Endothelial cell of umbilical vein (primary cell): ENCODE measurements at regions not wholly inside any gene's neighbourhood (a gene's known extent, or its start where the extent isn't known, plus 50 kb on each side); places are given as distances from the start of the nearest gene placed in this dataset.

ENCODE experiments used
- BruUV-seq: library from RNA; stranded (reverse); fragments of 400-500 nt; replicated peaks from 2 replicates; lab custom pipeline; 2021; lab: Mats Ljungman, UMichigan
- CTCF ChIA-PET: fragments of 300-600, 350-600 bp; sonication (Branson Sonifier 250); formaldehyde crosslinking; loops from one replicate; lab custom pipeline; 2021; ENCODE audit warnings: antibody characterized with exemption, inconsistent platforms; lab: Charles Lee
- POLR2A ChIA-PET: fragments of 300-600, 350-600 bp; sonication (Branson Sonifier 250); formaldehyde crosslinking; loops from one replicate; lab custom pipeline; 2021; ENCODE audit warnings: antibody characterized with exemption, inconsistent platforms; lab: Charles Lee
- DNase-seq: peaks from one replicate; pipeline ENCODE4 v3.0.0-alpha.2; 2011; ENCODE audit warnings: low read depth, low spot score
- FAIRE-seq: peaks from 2 replicates; lab custom pipeline; 2011; peaks lifted over from hg19 to GRCh38; lab: Jason Lieb, UNC
- H2AFZ ChIP-seq: 2 replicates; pipeline ENCODE4 v1.6.0; 2012; ENCODE audit warnings: low read depth, low read length, control low read depth, inconsistent platforms
- H3K27ac ChIP-seq: 2 replicates; pipeline ENCODE4 v1.5.1; 2011; ENCODE audit warnings: low read depth, mild to moderate bottlenecking, control low read depth, low read length, moderate library complexity; ENCODE audit not compliant: insufficient read depth
- H3K27me3 ChIP-seq, 2 experiments: 2 replicates each; pipeline versions ENCODE4 v1.6.0 to v1.6.1; 2011; ENCODE audit warnings: low read length in 2 of 2, mixed read lengths in 1 of 2; ENCODE audit not compliant: control insufficient read depth in 2 of 2, insufficient read depth in 2 of 2
- H3K36me3 ChIP-seq, 2 experiments: 2 replicates in 1 of 2; 3 replicates in 1 of 2; pipeline ENCODE4 v1.5.1; 2011; ENCODE audit warnings: low read length in 2 of 2, mild to moderate bottlenecking in 1 of 2, moderate library complexity in 1 of 2; ENCODE audit not compliant: control insufficient read depth in 2 of 2, insufficient read depth in 2 of 2; ENCODE audit errors: extremely low read depth in 1 of 2
- H3K4me1 ChIP-seq: 3 replicates; pipeline ENCODE4 v1.5.1; 2011; ENCODE audit warnings: mild to moderate bottlenecking, low read length; ENCODE audit not compliant: control insufficient read depth, insufficient read depth; ENCODE audit errors: extremely low read depth
- H3K4me2 ChIP-seq: 2 replicates; pipeline ENCODE4 v1.6.1; 2011; ENCODE audit warnings: low read length, control low read depth, mixed read lengths; ENCODE audit not compliant: insufficient read depth
- H3K4me3 ChIP-seq, 3 experiments: fragments of 200-600 bp in 1 of 3; sonication (generic), shearing (Covaris generic) in 1 of 3; replicated peaks in 1 of 3; 2 replicates each; pipeline ENCODE4 v1.5.1; 2011 to 2016; ENCODE audit warnings: control low read depth in 3 of 3, low read length in 3 of 3, mild to moderate bottlenecking in 2 of 3, inconsistent platforms in 1 of 3, low read depth in 1 of 3, moderate library complexity in 1 of 3; ENCODE audit not compliant: insufficient read depth in 1 of 3
- H3K79me2 ChIP-seq: 2 replicates; pipeline ENCODE4 v1.6.0; 2012; ENCODE audit warnings: low read length, inconsistent platforms; ENCODE audit not compliant: control insufficient read depth, insufficient read depth
- H3K9ac ChIP-seq: replicated peaks from 2 replicates; pipeline ENCODE3; 2011; ENCODE audit warnings: low read length, control low read depth; ENCODE audit not compliant: insufficient read depth; ENCODE audit errors: extremely low read depth
- H3K9me1 ChIP-seq: replicated peaks from 3 replicates; pipeline ENCODE4 v1.6.0; 2011; ENCODE audit warnings: mild to moderate bottlenecking, low read length; ENCODE audit not compliant: control insufficient read depth, insufficient read depth; ENCODE audit errors: extremely low read depth
- H3K9me3 ChIP-seq: replicated peaks from 2 replicates; pipeline ENCODE4 v1.5.1; 2012; ENCODE audit warnings: low read length, inconsistent platforms; ENCODE audit not compliant: control insufficient read depth, insufficient read depth
- H4K20me1 ChIP-seq: replicated peaks from 2 replicates; pipeline ENCODE3; 2011; ENCODE audit warnings: mild to moderate bottlenecking, low read length; ENCODE audit not compliant: control insufficient read depth, insufficient read depth; ENCODE audit errors: extremely low read depth
- EZH2 ChIP-seq: IDR thresholded peaks from 2 replicates; pipeline ENCODE4 v1.6.1; 2012; ENCODE audit warnings: borderline replicate concordance, low read depth, mild to moderate bottlenecking, moderate library complexity, low read length, inconsistent platforms; ENCODE audit not compliant: severe bottlenecking
- FOS ChIP-seq: IDR thresholded peaks from 2 replicates; pipeline ENCODE4 v1.6.1; 2011; ENCODE audit warnings: mild to moderate bottlenecking, low read length, moderate library complexity, borderline replicate concordance; ENCODE audit not compliant: insufficient read depth
- GATA2 ChIP-seq: IDR thresholded peaks from 2 replicates; pipeline ENCODE4 v1.7.0; 2011; ENCODE audit warnings: low read depth, mild to moderate bottlenecking, moderate library complexity, mixed read lengths, low read length; ENCODE audit not compliant: insufficient read length, insufficient read depth
- JUN ChIP-seq: IDR thresholded peaks from 2 replicates; pipeline ENCODE4 v1.6.1; 2011; ENCODE audit warnings: borderline replicate concordance, low read depth; ENCODE audit not compliant: insufficient read length, insufficient read depth
- MYC ChIP-seq: IDR thresholded peaks from one replicate; pipeline ENCODE4 v1.6.1; 2011; ENCODE audit warnings: mild to moderate bottlenecking, low read depth, low read length
- POLR2A ChIP-seq: IDR thresholded peaks from 2 replicates; pipeline ENCODE4 v1.6.1; 2012; ENCODE audit warnings: low read depth, mild to moderate bottlenecking, control low read depth, low read length
- POLR2AphosphoS5 ChIP-seq: IDR thresholded peaks from 2 replicates; pipeline ENCODE4 v1.6.1; 2012; ENCODE audit warnings: low read depth, mild to moderate bottlenecking, control low read depth, low read length, moderate library complexity; ENCODE audit not compliant: insufficient read depth
- dilution Hi-C: fragments of 300-500 bp; cut with MboI; formaldehyde crosslinking; loops from one replicate; pipeline ENCODE4 v1.15.0; 2019; ENCODE audit warnings: low sequenced_read_pairs; ENCODE audit not compliant: extremely low pct_ligation_motif_present
- intact Hi-C: fragments of 100-400 bp; cut with micrococcal nuclease; formaldehyde crosslinking; loops from one replicate; pipeline ENCODE4 v1.10.0; 2022
- TF ChIP-seq, protein P1 (sequence below): IDR thresholded peaks from 2 replicates; pipeline ENCODE4 v1.6.1; 2011; ENCODE audit not compliant: insufficient read depth, insufficient read length
- TF ChIP-seq, protein P2 (sequence below), 2 donors: IDR thresholded peaks; 1 replicate in 1 of 2; 2 replicates in 1 of 2; pipeline ENCODE4 v1.5.1; 2011; ENCODE audit warnings: low read length in 2 of 2, mild to moderate bottlenecking in 2 of 2, moderate library complexity in 2 of 2, control low read depth in 1 of 2, inconsistent platforms in 1 of 2, low read depth in 1 of 2; ENCODE audit not compliant: insufficient read depth in 1 of 2; ENCODE audit errors: extremely low read depth in 1 of 2

DNA sequence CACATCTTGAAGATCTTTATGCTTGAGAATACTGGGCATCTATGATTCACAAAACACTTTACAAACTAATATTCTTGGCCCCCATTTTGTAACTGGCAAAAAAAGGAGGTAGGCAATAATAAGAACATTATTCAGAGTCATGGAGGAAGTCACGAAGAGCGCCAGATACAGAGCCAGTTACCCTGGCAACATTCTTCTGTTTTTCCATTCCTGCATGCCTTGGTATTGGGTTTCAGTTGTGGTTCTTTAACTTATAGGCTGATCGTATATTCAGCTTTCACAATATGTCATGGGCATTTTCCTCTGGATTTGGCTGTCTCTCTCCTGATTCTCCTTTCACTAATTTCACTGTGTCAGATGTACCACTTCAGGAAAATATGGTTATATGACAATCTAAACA, 234.7 kb downstream of the HRH4 start:
- Histone ChIP-seq H4K20me1 (no peaks in the 10 kb centered on the region), H3K4me2 (no peak overlapping the region), H3K4me3 (no peak overlapping the region), H3K27me3 (peaks cover 6 to 14% of the 10 kb centered on the region in 2 experiments), H3K27ac (no peak overlapping the region), H3K36me3 (no peaks in the 10 kb centered on the region), H3K4me1 (no peaks in the 10 kb centered on the region), H3K79me2 (no peaks in the 10 kb centered on the region), H2AFZ (no peak overlapping the region), H3K9me1 (no peaks in the 10 kb centered on the region), H3K9me3 (no peaks in the 10 kb centered on the region), H3K9ac (no peak overlapping the region)
- TF ChIP-seq MYC = no peak
- TF ChIP-seq GATA2 = no peak
- TF ChIP-seq, protein P1, sequence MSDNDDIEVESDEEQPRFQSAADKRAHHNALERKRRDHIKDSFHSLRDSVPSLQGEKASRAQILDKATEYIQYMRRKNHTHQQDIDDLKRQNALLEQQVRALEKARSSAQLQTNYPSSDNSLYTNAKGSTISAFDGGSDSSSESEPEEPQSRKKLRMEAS = no peak
- no peak for TF ChIP-seq EZH2
- DNase-seq (no peak), FAIRE-seq (no peak)
- ChIA-PET POLR2A (no interaction called here), CTCF (no interaction called here)
- no TSS peak for BruUV-seq
- dilution Hi-C loops (no loop called here), intact Hi-C loops (no loop called here)

DNA sequence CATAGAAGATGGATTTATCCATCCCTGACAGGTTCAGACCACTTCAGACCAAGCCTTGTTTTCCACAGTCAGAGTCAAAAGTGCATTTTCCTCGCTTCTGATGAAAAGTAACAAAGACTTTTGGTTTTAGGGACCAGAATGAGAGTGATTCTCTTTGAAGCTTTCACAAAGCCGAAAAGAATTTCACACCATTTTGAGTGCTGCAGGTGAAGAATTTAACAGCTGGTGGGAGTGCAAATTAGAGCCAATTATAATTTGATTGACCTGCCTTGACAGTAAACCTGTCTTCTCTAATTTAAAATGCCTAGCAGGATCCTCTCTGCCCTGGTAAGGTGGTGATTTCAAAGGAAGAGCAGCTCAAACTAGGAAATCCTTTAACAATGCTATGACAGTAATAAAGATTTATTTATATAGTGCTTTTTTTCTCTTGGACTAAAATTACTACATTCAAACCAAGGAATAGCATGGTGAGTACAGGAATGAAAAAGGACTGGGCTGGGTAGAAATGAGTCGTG, 241.6 kb downstream of the HRH4 start:
- Histone ChIP-seq H3K27me3 (peaks cover 12 to 20% of the 10 kb centered on the region in 2 experiments), H2AFZ (no peak overlapping the region), H4K20me1 (no peaks in the 10 kb centered on the region), H3K9ac (no peak overlapping the region), H3K27ac (no peak overlapping the region), H3K79me2 (no peaks in the 10 kb centered on the region), H3K9me1 (no peaks in the 10 kb centered on the region), H3K4me2 (no peak overlapping the region), H3K9me3 (no peaks in the 10 kb centered on the region), H3K36me3 (no peaks in the 10 kb centered on the region), H3K4me1 (no peaks in the 10 kb centered on the region), H3K4me3 (no peak overlapping the region)
- ChIA-PET CTCF (no interaction called here), POLR2A (no interaction called here)
- no peak for TF ChIP-seq EZH2
- TF ChIP-seq POLR2A = no peak
- TF ChIP-seq, protein P2, sequence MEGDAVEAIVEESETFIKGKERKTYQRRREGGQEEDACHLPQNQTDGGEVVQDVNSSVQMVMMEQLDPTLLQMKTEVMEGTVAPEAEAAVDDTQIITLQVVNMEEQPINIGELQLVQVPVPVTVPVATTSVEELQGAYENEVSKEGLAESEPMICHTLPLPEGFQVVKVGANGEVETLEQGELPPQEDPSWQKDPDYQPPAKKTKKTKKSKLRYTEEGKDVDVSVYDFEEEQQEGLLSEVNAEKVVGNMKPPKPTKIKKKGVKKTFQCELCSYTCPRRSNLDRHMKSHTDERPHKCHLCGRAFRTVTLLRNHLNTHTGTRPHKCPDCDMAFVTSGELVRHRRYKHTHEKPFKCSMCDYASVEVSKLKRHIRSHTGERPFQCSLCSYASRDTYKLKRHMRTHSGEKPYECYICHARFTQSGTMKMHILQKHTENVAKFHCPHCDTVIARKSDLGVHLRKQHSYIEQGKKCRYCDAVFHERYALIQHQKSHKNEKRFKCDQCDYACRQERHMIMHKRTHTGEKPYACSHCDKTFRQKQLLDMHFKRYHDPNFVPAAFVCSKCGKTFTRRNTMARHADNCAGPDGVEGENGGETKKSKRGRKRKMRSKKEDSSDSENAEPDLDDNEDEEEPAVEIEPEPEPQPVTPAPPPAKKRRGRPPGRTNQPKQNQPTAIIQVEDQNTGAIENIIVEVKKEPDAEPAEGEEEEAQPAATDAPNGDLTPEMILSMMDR (IDR thresholded peaks at IDR 0.05; ENCODE audit: extremely low read depth in 1 of 2, insufficient read depth in 1 of 2, low read depth in 1 of 2, low read length in 2 of 2) = no peak
- TF ChIP-seq, protein P1 = no peak
- TF ChIP-seq MYC = no peak
- no peak for TF ChIP-seq GATA2
- TF ChIP-seq FOS = no peak
- TF ChIP-seq POLR2AphosphoS5 = no peak
- no peak for TF ChIP-seq JUN
- FAIRE-seq (no peak), DNase-seq (no peak)
- no TSS peak for BruUV-seq
- dilution Hi-C loops (no loop called here), intact Hi-C loops (no loop called here)
